Naive thymus-derived CD8-positive, alpha-beta T cell (primary cell): ENCODE measurements at regions not wholly inside any gene's neighbourhood (a gene's known extent, or its start where the extent isn't known, plus 50 kb on each side); places are given as distances from the start of the nearest gene placed in this dataset.

ENCODE experiments used
- ATAC-seq, 2 donors: fragments of 150-1000 bp; cut with Tn5 transposase in 1 of 2; sonication (Bioruptor Pico), chemical (Tn5 transposase) in 1 of 2; 1 replicate in 1 of 2; 2 replicates in 1 of 2; pipeline ENCODE4 v1.10.0; 2021; ENCODE audit warnings: mild to moderate bottlenecking in 2 of 2, moderate library complexity in 2 of 2
- POLR2A ChIA-PET: fragments of 350-600 bp; sonication (Branson Sonifier 250); formaldehyde crosslinking; loops from one replicate; lab custom pipeline; 2021; ENCODE audit warnings: antibody characterized with exemption; lab: Charles Lee
- DNase-seq, 10 donors: peaks; one replicate each; pipeline versions ENCODE4 v3.0.0 to v3.0.0-alpha.2; 2020 to 2022
- H3K27ac Mint-ChIP-seq, 10 donors: one replicate each; pipeline ENCODE4 v1.8.0; 2020 to 2022; ENCODE audit warnings: mild to moderate bottlenecking in 10 of 10, mixed read lengths in 10 of 10, moderate library complexity in 4 of 10, inconsistent platforms in 1 of 10
- H3K27me3 Mint-ChIP-seq, 5 donors: one replicate each; pipeline ENCODE4 v1.8.0; 2021 to 2022; ENCODE audit warnings: mixed read lengths in 5 of 5
- H3K36me3 Mint-ChIP-seq, 3 donors: one replicate each; pipeline ENCODE4 v1.8.0; 2020 to 2022; ENCODE audit warnings: mixed read lengths in 3 of 3, mild to moderate bottlenecking in 2 of 3, inconsistent platforms in 1 of 3
- H3K4me1 Mint-ChIP-seq, 4 donors: one replicate each; pipeline ENCODE4 v1.8.0; 2021 to 2022; ENCODE audit warnings: mixed read lengths in 4 of 4
- H3K4me3 Mint-ChIP-seq, 10 donors: one replicate each; pipeline ENCODE4 v1.8.0; 2020 to 2022; ENCODE audit warnings: mild to moderate bottlenecking in 10 of 10, mixed read lengths in 10 of 10, moderate library complexity in 6 of 10, inconsistent platforms in 1 of 10
- H3K9me3 Mint-ChIP-seq, 9 donors: one replicate each; pipeline ENCODE4 v1.8.0; 2020 to 2022; ENCODE audit warnings: mixed read lengths in 9 of 9, mild to moderate bottlenecking in 3 of 9, inconsistent platforms in 1 of 9, moderate library complexity in 1 of 9

DNA sequence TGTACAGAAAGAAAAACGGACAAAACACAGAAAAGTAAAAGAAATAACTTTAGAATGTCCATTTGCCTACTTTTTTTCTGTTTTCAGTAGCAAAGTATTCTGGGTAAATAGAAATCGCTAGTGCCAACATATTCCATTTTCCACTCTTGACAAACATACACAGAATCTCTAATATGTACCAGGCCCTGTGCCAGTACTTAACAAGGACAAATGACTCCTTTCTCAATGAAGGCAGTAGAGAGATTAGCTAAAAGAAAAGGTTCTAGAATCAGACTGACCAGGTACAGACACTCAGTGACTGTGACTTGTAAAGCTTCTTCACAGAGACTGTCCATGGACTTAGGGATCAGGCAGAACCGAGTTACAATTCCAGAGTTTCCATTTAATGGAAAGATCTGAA lies 165.8 kb upstream of the STAC start:
- ATAC-seq (no peak), DNase-seq (no peak)
- H3K4me3 Mint-ChIP-seq, result no peak overlapping the region
- H3K4me1 Mint-ChIP-seq, result no peaks in the 10 kb centered on the region
- no peaks in the 10 kb centered on the region for H3K27me3 Mint-ChIP-seq
- no peaks in the 10 kb centered on the region for H3K36me3 Mint-ChIP-seq
- H3K9me3 Mint-ChIP-seq, result peaks cover 0 to 14% (median 4%) of the 10 kb centered on the region in 9 donors
- POLR2A ChIA-PET, result interaction anchor here (0.6 kb wide), 1 partner anchor 18 kb away, joined by 3 read pairs; no protein-coding TSS in a partner anchor
- H3K27ac Mint-ChIP-seq, result no peak overlapping the region

DNA sequence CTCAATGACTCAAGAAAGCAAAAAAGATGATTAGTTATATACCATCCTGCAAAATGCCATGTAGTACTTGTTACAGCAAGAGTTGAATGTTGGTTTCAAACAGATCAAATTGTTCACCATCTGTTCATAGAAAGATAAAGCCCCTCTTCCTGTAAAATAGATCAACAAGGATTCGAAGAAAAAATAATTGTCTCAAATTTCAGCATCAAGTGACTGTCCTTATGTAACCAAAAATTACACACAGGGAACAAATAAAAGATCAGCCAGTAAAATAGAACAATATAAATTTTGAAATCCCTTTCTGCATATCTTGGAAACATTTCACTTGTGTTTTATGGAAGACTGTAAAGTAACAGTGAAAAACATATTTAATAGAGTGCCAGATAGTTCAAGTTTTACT lies 165.1 kb upstream of the STAC start:
- H3K36me3 Mint-ChIP-seq, result no peaks in the 10 kb centered on the region
- no peaks in the 10 kb centered on the region for H3K4me1 Mint-ChIP-seq
- H3K27me3 Mint-ChIP-seq, result no peaks in the 10 kb centered on the region
- H3K4me3 Mint-ChIP-seq, result no peak overlapping the region
- POLR2A ChIA-PET, result no interaction called here
- DNase-seq, result no peak
- ATAC-seq, result no peak
- H3K9me3 Mint-ChIP-seq, result peaks cover 0 to 14% (median 4%) of the 10 kb centered on the region in 9 donors
- no peak overlapping the region for H3K27ac Mint-ChIP-seq

DNA sequence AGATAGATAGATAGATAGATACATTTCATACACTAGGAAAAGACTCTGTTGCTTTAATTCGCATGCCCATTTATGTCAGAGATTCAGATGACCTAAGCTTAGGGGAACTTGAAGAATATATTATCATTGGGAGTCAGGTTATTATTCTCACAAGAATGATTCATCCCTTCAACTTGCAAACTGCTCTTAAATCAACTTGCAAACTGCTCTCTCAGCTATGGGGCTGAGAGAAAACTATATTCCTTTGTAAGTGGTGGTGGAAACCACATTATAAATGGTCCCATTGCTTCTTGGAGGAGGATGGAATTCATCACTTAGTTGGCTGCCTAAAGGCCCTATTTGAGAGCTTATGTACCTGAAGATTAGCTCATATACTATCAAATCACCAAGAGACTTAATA lies 160.9 kb upstream of the STAC start:
- Mint-ChIP-seq H3K36me3 (no peaks in the 10 kb centered on the region), H3K9me3 (peaks cover 0 to 14% (median 4%) of the 10 kb centered on the region in 9 donors), H3K27ac (no peak overlapping the region), H3K4me3 (no peak overlapping the region), H3K27me3 (no peaks in the 10 kb centered on the region), H3K4me1 (no peaks in the 10 kb centered on the region)
- DNase-seq (no peak), ATAC-seq (no peak)
- POLR2A ChIA-PET, result no interaction called here

DNA sequence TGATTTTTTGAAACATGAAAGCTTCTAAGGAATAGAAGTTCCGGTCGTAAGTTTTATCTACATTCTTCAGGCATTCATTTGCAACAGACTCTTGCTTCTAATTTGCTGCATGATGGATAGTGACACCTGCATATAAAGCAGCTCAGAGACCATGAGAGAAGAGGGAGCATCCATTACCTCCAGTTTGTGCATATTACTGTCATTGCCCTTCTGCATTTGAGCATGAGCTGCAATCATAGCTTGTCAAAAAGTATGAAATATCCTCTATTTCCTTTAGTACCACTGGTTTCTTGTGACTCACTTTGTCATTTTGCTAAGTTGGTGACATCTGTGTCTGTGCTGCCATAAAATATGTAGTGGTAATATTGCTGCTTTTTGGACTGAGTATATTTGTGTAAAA lies 160.1 kb upstream of the STAC start:
- Mint-ChIP-seq H3K36me3 (peaks cover 0 to 2% (median 0%) of the 10 kb centered on the region in 3 donors), H3K4me1 (no peaks in the 10 kb centered on the region), H3K9me3 (peaks cover 0 to 14% (median 4%) of the 10 kb centered on the region in 9 donors), H3K27me3 (peaks cover 0 to 2% (median 0%) of the 10 kb centered on the region in 5 donors), H3K27ac (no peak overlapping the region), H3K4me3 (no peak overlapping the region)
- ATAC-seq (no peak), DNase-seq (no peak)
- POLR2A ChIA-PET, result no interaction called here

DNA sequence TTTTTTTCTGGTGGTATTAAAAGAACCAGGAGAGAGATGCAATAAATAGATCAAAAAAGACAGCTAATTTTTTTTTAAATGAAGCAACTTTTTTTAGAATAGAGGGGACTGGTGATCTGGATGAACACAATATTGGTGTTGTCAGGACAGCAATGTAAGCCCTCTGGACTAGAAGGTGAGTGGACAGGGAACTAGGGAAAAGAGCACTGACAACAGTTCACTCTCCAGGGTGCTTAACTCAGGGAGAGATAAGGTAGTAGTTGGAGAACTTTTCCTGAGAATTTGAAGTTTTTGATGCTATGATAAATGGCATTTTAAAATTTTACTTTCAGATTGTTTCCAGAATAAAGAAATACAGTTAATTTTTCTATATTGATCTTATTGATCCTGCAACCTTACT lies 158.3 kb upstream of the STAC start:
- Mint-ChIP-seq H3K4me3 (no peak overlapping the region), H3K9me3 (peaks cover 0 to 14% (median 4%) of the 10 kb centered on the region in 9 donors), H3K27me3 (peaks cover 0 to 4% (median 1%) of the 10 kb centered on the region in 5 donors), H3K27ac (no peak overlapping the region), H3K36me3 (peaks cover 0 to 4% (median 0%) of the 10 kb centered on the region in 3 donors), H3K4me1 (no peaks in the 10 kb centered on the region)
- no peak for ATAC-seq
- DNase-seq, result no peak
- POLR2A ChIA-PET, result no interaction called here

DNA sequence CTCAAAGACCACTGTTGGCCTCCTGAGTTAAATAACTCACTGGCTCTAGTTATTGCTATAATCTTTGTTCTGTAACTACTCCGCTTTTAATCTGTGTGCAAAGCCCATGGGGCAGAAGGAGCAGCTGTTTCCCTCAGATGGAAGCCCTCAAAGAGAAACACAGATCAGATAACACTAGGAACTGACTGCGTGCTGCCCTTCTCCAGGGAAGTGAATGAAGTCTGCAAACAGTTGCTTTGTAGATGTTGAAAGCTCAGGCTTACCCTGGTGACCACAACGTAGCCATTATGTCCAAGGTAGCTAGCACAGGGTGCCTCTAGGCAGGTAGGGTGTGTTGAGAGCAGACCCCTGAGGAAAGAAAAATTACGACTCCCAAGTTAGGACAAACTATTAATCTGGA lies 152.3 kb upstream of the STAC start:
- no peak for ATAC-seq
- Mint-ChIP-seq H3K36me3 (peaks cover 0 to 4% (median 0%) of the 10 kb centered on the region in 3 donors), H3K27ac (no peak overlapping the region), H3K4me1 (no peaks in the 10 kb centered on the region), H3K4me3 (no peak overlapping the region), H3K9me3 (peaks cover 0 to 8% (median 2%) of the 10 kb centered on the region in 9 donors), H3K27me3 (peaks cover 0 to 4% (median 1%) of the 10 kb centered on the region in 5 donors)
- POLR2A ChIA-PET, result no interaction called here
- no peak for DNase-seq

DNA sequence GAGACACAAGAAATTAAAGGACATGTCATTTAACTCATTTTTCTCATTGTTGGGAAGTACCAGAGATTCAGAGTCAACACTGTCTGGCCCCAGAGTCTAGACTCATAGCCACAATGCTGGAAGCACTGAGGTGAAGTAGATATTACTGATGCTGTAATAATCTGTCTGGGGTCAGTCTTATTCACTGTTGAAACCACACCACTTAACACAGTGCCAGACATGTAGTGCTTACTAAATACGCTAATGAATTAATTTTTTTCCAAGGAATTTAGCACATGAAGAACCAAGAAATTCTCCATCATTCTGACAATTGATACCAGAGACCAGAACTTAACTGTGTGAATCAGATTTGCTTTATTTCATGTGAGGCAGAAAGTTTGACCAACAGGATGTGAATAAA lies 150.8 kb upstream of the STAC start:
- no peaks in the 10 kb centered on the region for H3K4me1 Mint-ChIP-seq

DNA sequence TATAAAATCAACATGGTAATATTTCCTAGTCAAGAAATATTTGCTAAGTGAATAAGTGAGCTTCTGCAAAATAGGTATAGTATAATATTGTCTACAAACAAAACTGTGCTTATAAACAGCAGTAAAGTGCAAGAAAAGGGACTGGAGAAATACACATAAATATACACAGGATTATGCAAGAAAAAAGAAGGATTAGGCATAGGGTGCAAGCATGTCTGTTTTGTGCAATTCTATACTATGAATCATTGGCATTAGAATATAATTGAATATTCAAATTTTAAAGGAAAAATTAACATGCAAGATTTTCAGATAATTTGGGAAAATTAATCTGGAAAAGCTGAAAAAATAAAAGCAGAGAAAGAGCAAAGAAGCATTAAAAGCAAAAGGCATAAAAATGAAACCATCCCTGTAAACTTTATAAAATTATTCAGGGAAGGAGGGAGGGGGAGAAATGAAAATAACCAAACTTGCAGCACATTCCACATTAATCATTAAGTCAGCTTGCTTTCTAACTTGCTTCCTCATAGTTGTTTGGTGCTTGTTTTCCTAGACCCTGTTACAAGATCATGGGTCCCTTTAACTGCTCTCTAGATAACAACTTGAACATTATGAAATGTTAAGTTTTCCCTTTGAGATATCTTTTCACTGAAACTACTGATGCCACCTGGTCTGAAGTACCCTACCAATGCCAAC lies 147.4 kb upstream of the STAC start:
- peaks cover 6 to 26% (median 9%) of the 10 kb centered on the region in 9 donors for H3K9me3 Mint-ChIP-seq
- H3K27me3 Mint-ChIP-seq, result peaks cover 0 to 2% (median 0%) of the 10 kb centered on the region in 5 donors
- DNase-seq (no peak), ATAC-seq (no peak)
- no peaks in the 10 kb centered on the region for H3K4me1 Mint-ChIP-seq
- no peaks in the 10 kb centered on the region for H3K36me3 Mint-ChIP-seq
- no peak overlapping the region for H3K27ac Mint-ChIP-seq
- POLR2A ChIA-PET, result no interaction called here
- H3K4me3 Mint-ChIP-seq, result no peak overlapping the region

More for the DNA sequence above, 150.8 kb upstream of the STAC start:
- Mint-ChIP-seq H3K27ac (no peak overlapping the region), H3K9me3 (peaks cover 5 to 11% (median 6%) of the 10 kb centered on the region in 9 donors), H3K27me3 (peaks cover 0 to 4% (median 1%) of the 10 kb centered on the region in 5 donors), H3K4me3 (no peak overlapping the region), H3K36me3 (peaks cover 0 to 4% (median 0%) of the 10 kb centered on the region in 3 donors)
- DNase-seq (no peak), ATAC-seq (no peak)
- POLR2A ChIA-PET, result no interaction called here

DNA sequence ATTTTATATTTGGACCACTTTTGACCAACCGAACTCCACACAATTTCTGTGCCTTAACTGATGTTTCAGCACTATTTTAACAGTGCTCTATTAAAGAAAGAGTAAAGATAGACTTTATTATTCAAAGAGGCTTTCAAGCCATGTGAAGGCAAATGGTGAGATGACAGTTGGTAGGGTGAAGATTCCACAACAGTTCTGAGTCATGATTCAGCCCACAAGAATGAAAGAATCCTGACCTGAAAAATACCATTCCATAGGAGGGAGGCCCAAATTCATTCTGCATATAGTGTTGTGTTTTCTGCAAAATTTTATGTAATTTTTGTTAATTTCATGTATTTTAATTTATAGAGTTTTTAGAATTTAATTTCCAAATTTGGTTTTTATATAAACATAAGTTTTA lies 135.6 kb upstream of the STAC start:
- Mint-ChIP-seq H3K27ac (no peak overlapping the region), H3K4me3 (no peak overlapping the region), H3K9me3 (peaks cover 0 to 9% (median 0%) of the 10 kb centered on the region in 9 donors), H3K4me1 (no peaks in the 10 kb centered on the region), H3K27me3 (peaks cover 0 to 4% (median 0%) of the 10 kb centered on the region in 5 donors), H3K36me3 (no peaks in the 10 kb centered on the region)
- no peak for DNase-seq
- ATAC-seq, result no peak
- POLR2A ChIA-PET, result no interaction called here

DNA sequence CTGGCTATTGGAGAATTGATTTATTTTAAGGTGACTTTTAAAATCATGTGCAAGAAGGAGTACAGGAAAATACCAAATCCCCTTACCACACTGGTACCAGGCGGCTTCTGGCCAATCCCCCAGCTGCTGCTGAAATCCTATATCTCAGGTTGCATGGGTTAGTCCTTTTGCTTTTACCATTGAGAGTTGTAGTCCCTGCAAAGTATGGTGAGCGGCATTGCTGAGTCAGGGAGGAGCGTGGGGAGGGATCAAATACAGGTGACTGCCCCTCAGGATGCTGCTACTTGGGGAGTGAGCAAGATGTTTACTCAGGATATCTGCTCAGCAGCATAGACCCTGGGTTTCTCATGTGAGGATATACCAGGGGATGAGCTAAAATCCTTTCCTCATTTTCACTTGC lies 131.9 kb upstream of the STAC start:
- no peak for ATAC-seq

DNA sequence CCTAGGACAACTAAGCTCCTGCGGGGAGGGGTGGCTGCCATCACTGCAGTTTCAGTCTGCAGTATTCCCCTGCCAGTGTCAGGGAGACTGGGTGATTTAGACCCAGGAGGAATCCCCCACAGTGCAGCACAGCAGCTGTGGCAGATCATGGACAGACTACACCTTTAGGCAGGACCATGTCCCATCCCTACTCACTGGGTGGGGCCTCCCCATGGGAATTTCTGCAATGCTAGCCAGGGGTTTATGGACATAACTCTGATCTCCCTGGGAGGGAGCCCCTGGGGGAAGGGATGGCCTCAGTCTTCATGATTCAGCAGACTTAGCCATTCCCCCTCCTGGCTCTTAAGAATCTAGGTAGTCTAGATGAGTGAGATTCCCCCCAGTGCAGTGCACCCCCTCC lies 130.1 kb upstream of the STAC start:
- ATAC-seq (no peak), DNase-seq (no peak)
- Mint-ChIP-seq H3K27ac (no peak overlapping the region), H3K9me3 (peaks cover 6 to 34% (median 14%) of the 10 kb centered on the region in 9 donors), H3K36me3 (peaks cover 0 to 13% (median 0%) of the 10 kb centered on the region in 3 donors), H3K4me1 (no peaks in the 10 kb centered on the region), H3K4me3 (no peak overlapping the region), H3K27me3 (peaks cover 0 to 4% (median 0%) of the 10 kb centered on the region in 5 donors)
- POLR2A ChIA-PET, result no interaction called here

More for the DNA sequence above, 131.9 kb upstream of the STAC start:
- POLR2A ChIA-PET, result no interaction called here
- no peak for DNase-seq
- Mint-ChIP-seq H3K27me3 (peaks cover 0 to 4% (median 0%) of the 10 kb centered on the region in 5 donors), H3K27ac (no peak overlapping the region), H3K4me3 (no peak overlapping the region), H3K36me3 (peaks cover 0 to 13% (median 0%) of the 10 kb centered on the region in 3 donors), H3K9me3 (peaks cover 6 to 29% (median 11%) of the 10 kb centered on the region in 9 donors), H3K4me1 (no peaks in the 10 kb centered on the region)

DNA sequence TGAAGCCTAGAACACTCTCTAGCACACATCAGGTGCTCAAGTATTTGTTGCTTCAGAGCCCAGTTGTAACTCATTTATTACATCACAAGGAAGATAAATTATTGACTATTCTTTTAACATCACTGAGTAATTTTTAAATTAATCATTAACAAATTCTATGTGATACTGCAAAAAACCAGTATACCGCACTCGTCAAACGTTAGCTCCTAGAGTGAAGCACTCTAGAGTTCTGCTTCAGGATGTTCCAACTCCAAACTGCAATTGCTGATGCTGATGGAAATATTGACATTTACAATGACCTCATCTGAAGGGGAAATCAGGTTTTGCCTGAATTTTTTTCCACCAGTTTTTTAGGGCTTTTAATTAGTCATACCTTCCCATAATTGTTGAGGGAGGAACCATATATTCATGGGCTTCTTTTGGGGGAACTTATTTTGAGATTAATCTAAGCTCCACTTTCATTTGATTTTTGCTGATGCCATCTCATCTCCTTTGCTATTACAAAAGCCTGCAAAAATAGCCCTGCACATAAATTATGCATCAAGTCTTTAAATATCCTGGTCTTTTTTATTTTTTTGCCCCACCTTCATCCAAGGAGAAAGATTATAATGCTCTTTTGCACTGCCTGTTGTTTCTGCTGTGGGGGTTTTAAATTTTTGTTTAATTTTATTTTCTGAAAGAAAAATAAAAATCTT lies 123.0 kb upstream of the STAC start:
- Mint-ChIP-seq H3K4me3 (no peak overlapping the region), H3K9me3 (peaks cover 6 to 20% (median 10%) of the 10 kb centered on the region in 9 donors), H3K36me3 (peaks cover 0 to 6% (median 0%) of the 10 kb centered on the region in 3 donors), H3K27ac (no peak overlapping the region), H3K27me3 (peaks cover 0 to 4% (median 0%) of the 10 kb centered on the region in 5 donors), H3K4me1 (no peaks in the 10 kb centered on the region)
- ATAC-seq (no peak), DNase-seq (no peak)
- POLR2A ChIA-PET, result no interaction called here

DNA sequence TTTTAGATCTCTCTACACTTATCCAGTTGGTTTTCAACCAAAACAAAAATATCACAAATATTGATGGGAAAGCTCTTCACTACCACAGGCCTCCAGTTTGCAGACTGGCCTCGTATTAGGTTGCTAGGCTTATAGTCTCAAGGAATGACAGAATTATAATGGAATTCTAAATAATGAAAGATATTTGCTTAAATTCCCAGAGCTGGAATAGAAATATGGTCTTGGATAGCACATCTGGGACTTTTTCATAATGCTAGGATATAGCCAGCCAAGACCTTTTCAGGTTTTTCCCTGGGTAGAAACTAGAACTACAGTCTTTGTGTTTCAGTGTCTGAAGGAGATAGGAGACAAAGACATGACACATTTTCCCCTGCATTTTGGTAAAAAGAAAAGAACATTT lies 121.9 kb upstream of the STAC start:
- Mint-ChIP-seq H3K9me3 (peaks cover 0 to 16% (median 5%) of the 10 kb centered on the region in 9 donors), H3K4me3 (no peak overlapping the region), H3K4me1 (no peaks in the 10 kb centered on the region), H3K27ac (no peak overlapping the region), H3K27me3 (peaks cover 0 to 4% (median 0%) of the 10 kb centered on the region in 5 donors), H3K36me3 (no peaks in the 10 kb centered on the region)
- POLR2A ChIA-PET, result no interaction called here
- ATAC-seq, result no peak
- DNase-seq, result no peak
